Panc1 (cell line): ENCODE measurements at regions not wholly inside any gene's neighbourhood (a gene's known extent, or its start where the extent isn't known, plus 50 kb on each side); places are given as distances from the start of the nearest gene placed in this dataset.

Source experiments
- ATAC-seq: fragments of 200-7000 bp; cut with Tn5 transposase; 2 replicates; pipeline ENCODE4 v1.9.1; 2020; ENCODE audit warnings: mild to moderate bottlenecking, moderate library complexity
- BruUV-seq: library from RNA; stranded (reverse); fragments of 400-500 nt; replicated peaks from 2 replicates; lab custom pipeline; 2021; lab: Mats Ljungman, UMichigan
- CTCF ChIA-PET: fragments of 300-600 bp; sonication (Branson Sonifier 250); formaldehyde crosslinking; loops from one replicate; lab custom pipeline; 2022; ENCODE audit warnings: antibody characterized with exemption; lab: Charles Lee
- POLR2A ChIA-PET: fragments of 300-600 bp; sonication (Branson Sonifier 250); formaldehyde crosslinking; loops from one replicate; lab custom pipeline; 2022; ENCODE audit warnings: antibody characterized with exemption; lab: Charles Lee
- DNase-seq: peaks from one replicate; pipeline ENCODE4 v3.0.0-alpha.2; 2010; ENCODE audit warnings: low read depth, low spot score
- H3K27ac ChIP-seq: 2 replicates; pipeline ENCODE4 v1.5.1; 2011; ENCODE audit warnings: mild to moderate bottlenecking, low read length, inconsistent platforms
- H3K27me3 ChIP-seq: fragments of 200-500 bp; sonication (Bioruptor generic); 2 replicates; pipeline ENCODE4 v1.6.0; 2014; ENCODE audit warnings: low read length, inconsistent platforms; ENCODE audit not compliant: control insufficient read depth, insufficient read depth
- H3K36me3 ChIP-seq: fragments of 200-500 bp; sonication (Bioruptor generic); 2 replicates; pipeline ENCODE4 v1.5.1; 2014; ENCODE audit warnings: inconsistent platforms, mild to moderate bottlenecking, low read length, moderate library complexity; ENCODE audit not compliant: control insufficient read depth, insufficient read depth
- H3K4me1 ChIP-seq: 2 replicates; pipeline ENCODE4 v1.5.1; 2011; ENCODE audit warnings: inconsistent platforms, mild to moderate bottlenecking, low read length, moderate library complexity; ENCODE audit not compliant: control insufficient read depth, insufficient read depth
- H3K4me3 ChIP-seq, 2 experiments: 2 replicates each; pipeline ENCODE4 v1.5.1; 2011 to 2012; ENCODE audit warnings: low read depth in 2 of 2, low read length in 2 of 2, mild to moderate bottlenecking in 2 of 2, inconsistent platforms in 1 of 2, moderate library complexity in 1 of 2
- H3K9me3 ChIP-seq: fragments of 200-500 bp; sonication (Bioruptor generic); 2 replicates; pipeline ENCODE4 v1.5.1; 2014; ENCODE audit warnings: low read depth, mild to moderate bottlenecking, inconsistent platforms, low read length, moderate library complexity; ENCODE audit not compliant: control insufficient read depth, insufficient read depth
- POLR2AphosphoS5 ChIP-seq: IDR thresholded peaks from 2 replicates; pipeline ENCODE4 v1.6.1; 2012; ENCODE audit warnings: mild to moderate bottlenecking, low read depth, low read length, moderate library complexity
- SIN3A ChIP-seq: IDR thresholded peaks from 2 replicates; pipeline ENCODE4 v1.6.1; 2012; ENCODE audit warnings: low read depth, mild to moderate bottlenecking, low read length, moderate library complexity, borderline replicate concordance; ENCODE audit not compliant: insufficient read depth
- TCF7L2 ChIP-seq: IDR thresholded peaks from 2 replicates; pipeline ENCODE4 v1.6.1; 2011; ENCODE audit warnings: mild to moderate bottlenecking, low read depth, low read length, inconsistent platforms
- in situ Hi-C: cut with HindIII; loops from 2 replicates; pipeline ENCODE4 v1.10.0; 2016; ENCODE audit warnings: low sequenced_read_pairs, low pct_unique_long_range_greater_than_20kb
- intact Hi-C: fragments of 100-400 bp; cut with micrococcal nuclease; formaldehyde crosslinking; loops from one replicate; pipeline ENCODE4 v1.10.0; 2022; ENCODE audit not compliant: unreplicated experiment
- TF ChIP-seq, protein P1 (sequence below), 2 experiments: IDR thresholded peaks; 2 replicates each; pipeline ENCODE4 v1.6.1; 2011 to 2012; ENCODE audit warnings: low read depth in 2 of 2, control low read depth in 1 of 2, low read length in 1 of 2, mild to moderate bottlenecking in 1 of 2, moderate library complexity in 1 of 2; ENCODE audit not compliant: insufficient read depth in 1 of 2
- TF ChIP-seq, protein P2 (sequence below): fragments of 450-650 bp; IDR thresholded peaks from 2 replicates; pipeline ENCODE4 v1.5.1; 2017; ENCODE audit warnings: mild to moderate bottlenecking

DNA sequence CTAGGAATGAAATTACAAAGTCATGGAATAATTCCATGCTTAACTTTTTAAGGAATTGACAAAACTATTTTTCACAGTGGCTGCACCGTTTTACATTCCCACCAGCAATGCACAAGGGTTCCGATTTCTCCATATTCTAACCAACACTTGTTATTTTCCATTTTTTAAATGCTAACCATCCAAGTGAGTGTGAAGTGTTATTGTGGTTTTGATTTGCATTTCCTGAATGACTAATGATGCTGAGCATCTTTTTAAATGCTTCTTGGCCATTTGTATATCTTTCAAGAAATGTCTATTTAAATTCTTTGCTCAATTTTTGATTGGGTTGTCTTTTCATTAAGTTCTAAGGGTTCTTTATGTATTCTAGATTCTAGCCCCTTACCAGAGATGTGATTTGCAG, 479.5 kb upstream of the SMARCA2 start:
- in situ Hi-C loops (no loop called here), intact Hi-C loops (no loop called here)
- no TSS peak for BruUV-seq
- DNase-seq (no peak), ATAC-seq (no peak)
- no peaks in the 10 kb centered on the region for H3K36me3 ChIP-seq
- H3K9me3 ChIP-seq = no peaks in the 10 kb centered on the region
- TF ChIP-seq TCF7L2 (no peak), SIN3A (no peak), POLR2AphosphoS5 (no peak)
- TF ChIP-seq, protein P1, sequence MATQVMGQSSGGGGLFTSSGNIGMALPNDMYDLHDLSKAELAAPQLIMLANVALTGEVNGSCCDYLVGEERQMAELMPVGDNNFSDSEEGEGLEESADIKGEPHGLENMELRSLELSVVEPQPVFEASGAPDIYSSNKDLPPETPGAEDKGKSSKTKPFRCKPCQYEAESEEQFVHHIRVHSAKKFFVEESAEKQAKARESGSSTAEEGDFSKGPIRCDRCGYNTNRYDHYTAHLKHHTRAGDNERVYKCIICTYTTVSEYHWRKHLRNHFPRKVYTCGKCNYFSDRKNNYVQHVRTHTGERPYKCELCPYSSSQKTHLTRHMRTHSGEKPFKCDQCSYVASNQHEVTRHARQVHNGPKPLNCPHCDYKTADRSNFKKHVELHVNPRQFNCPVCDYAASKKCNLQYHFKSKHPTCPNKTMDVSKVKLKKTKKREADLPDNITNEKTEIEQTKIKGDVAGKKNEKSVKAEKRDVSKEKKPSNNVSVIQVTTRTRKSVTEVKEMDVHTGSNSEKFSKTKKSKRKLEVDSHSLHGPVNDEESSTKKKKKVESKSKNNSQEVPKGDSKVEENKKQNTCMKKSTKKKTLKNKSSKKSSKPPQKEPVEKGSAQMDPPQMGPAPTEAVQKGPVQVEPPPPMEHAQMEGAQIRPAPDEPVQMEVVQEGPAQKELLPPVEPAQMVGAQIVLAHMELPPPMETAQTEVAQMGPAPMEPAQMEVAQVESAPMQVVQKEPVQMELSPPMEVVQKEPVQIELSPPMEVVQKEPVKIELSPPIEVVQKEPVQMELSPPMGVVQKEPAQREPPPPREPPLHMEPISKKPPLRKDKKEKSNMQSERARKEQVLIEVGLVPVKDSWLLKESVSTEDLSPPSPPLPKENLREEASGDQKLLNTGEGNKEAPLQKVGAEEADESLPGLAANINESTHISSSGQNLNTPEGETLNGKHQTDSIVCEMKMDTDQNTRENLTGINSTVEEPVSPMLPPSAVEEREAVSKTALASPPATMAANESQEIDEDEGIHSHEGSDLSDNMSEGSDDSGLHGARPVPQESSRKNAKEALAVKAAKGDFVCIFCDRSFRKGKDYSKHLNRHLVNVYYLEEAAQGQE (IDR thresholded peaks at IDR 0.05; ENCODE audit: insufficient read depth in 1 of 2, low read depth in 2 of 2, low read length in 1 of 2) = no peak
- ChIA-PET POLR2A (no interaction called here), CTCF (no interaction called here)
- H3K27me3 ChIP-seq = no peaks in the 10 kb centered on the region
- H3K4me1 ChIP-seq = no peaks in the 10 kb centered on the region
- H3K27ac ChIP-seq = no peak overlapping the region
- no peak overlapping the region for H3K4me3 ChIP-seq

DNA sequence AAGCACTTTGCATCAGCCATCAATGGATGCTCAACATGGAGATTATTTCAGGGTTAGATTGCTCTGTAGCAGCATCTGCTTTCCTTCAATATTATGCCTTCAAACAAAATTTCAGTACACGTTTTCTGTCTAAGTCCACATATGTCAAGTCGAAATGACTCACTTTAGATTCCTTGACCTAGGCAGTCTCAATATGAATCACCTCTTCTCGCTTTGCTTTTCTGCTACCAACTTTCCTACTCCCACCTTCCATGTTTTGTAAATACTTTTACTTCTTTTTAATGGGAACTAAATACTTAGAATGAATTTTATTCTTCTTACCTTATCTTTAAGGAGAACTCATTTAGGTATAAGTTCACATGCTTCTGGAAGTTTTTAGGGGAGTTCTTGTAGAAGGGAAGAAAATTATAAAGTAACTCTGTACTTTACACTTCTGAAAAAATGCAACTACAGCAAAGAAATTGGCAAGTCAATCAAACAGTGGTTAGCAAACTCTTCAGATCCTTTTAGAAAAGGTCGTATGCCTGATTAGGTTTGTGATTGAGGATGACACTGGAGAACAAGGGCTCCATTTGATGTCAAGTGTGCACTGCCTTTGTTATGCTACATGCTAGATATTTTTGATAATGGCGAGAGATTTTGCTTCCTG, 478.5 kb upstream of the SMARCA2 start:
- CTCF ChIA-PET = no interaction called here
- Histone ChIP-seq H3K4me1 (no peaks in the 10 kb centered on the region), H3K27me3 (no peaks in the 10 kb centered on the region), H3K27ac (no peak overlapping the region), H3K9me3 (no peaks in the 10 kb centered on the region), H3K36me3 (no peaks in the 10 kb centered on the region), H3K4me3 (no peak overlapping the region)
- no peak for ATAC-seq
- POLR2A ChIA-PET = no interaction called here
- intact Hi-C loops = no loop called here
- in situ Hi-C loops = no loop called here
- BruUV-seq = no TSS peak
- TF ChIP-seq, protein P2, sequence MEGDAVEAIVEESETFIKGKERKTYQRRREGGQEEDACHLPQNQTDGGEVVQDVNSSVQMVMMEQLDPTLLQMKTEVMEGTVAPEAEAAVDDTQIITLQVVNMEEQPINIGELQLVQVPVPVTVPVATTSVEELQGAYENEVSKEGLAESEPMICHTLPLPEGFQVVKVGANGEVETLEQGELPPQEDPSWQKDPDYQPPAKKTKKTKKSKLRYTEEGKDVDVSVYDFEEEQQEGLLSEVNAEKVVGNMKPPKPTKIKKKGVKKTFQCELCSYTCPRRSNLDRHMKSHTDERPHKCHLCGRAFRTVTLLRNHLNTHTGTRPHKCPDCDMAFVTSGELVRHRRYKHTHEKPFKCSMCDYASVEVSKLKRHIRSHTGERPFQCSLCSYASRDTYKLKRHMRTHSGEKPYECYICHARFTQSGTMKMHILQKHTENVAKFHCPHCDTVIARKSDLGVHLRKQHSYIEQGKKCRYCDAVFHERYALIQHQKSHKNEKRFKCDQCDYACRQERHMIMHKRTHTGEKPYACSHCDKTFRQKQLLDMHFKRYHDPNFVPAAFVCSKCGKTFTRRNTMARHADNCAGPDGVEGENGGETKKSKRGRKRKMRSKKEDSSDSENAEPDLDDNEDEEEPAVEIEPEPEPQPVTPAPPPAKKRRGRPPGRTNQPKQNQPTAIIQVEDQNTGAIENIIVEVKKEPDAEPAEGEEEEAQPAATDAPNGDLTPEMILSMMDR = no peak
- TF ChIP-seq POLR2AphosphoS5 = no peak
- TF ChIP-seq SIN3A = no peak
- TF ChIP-seq TCF7L2 = no peak
- TF ChIP-seq, protein P1 (IDR thresholded peaks at IDR 0.05; ENCODE audit: insufficient read depth in 1 of 2, low read depth in 2 of 2, low read length in 1 of 2) = no peak
- DNase-seq = no peak
